ENCODE measurements at regions not wholly inside any gene's neighbourhood (a gene's known extent, or its start where the extent isn't known, plus 50 kb on each side); places are given as distances from the start of the nearest gene placed in this dataset.

DNA sequence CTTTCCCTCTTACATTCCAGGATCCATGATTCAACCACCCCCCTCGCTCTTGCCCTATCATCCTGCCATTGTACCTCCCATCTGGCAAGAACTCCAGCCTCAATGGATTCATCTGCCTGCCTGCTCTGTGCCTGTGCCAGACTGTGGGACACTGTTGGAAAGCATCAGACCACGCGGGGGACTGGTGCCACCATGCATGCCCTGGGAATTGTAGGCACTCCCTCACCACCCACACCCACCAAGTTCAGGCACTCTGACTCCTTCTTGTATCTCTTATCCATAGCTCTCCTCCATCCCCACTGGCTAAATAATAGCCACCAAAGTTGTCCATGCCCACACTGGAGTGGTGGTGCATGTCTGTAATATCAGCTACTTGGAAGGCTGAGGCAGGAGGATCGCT, 143.8 kb downstream of the TPRA1 start:
- no peak for DNase-seq
- intact Hi-C loops (cut with micrococcal nuclease), result no loop called here
- Histone ChIP-seq H3K9ac (ENCODE audit: insufficient read depth, low read length, poor library complexity, severe bottlenecking) (no peak overlapping the region), H3K4me2 (replicated peaks; ENCODE audit: extremely low read depth, low read length, poor library complexity, severe bottlenecking) (no peak overlapping the region), H3K36me3 (replicated peaks in 1 of 2; ENCODE audit: control insufficient read depth in 1 of 2, insufficient read depth in 2 of 2, low read length in 2 of 2) (no peaks in the 10 kb centered on the region), H4K20me1 (ENCODE audit: insufficient read depth, low read length) (no peaks in the 10 kb centered on the region), H2AFZ (ENCODE audit: insufficient read depth, low read depth, low read length, poor library complexity, severe bottlenecking) (no peak overlapping the region), H3K9me3 (replicated peaks in 1 of 2; ENCODE audit: control insufficient read depth in 1 of 2, insufficient read depth in 1 of 2, low read length in 2 of 2) (no peaks in the 10 kb centered on the region), H3K79me2 (ENCODE audit: insufficient read depth, low read length) (no peaks in the 10 kb centered on the region), H3K27ac (ENCODE audit: low read depth in 1 of 2, low read length in 2 of 2) (no peak overlapping the region), H3K4me3 (replicated peaks in 1 of 3; ENCODE audit: low read depth in 2 of 3, low read length in 3 of 3) (no peak overlapping the region), H3K4me1 (ENCODE audit: control insufficient read depth in 1 of 2, insufficient read depth in 2 of 2, low read length in 2 of 2) (no peaks in the 10 kb centered on the region), H3K27me3 (ENCODE audit: control insufficient read depth in 2 of 2, insufficient read depth in 2 of 2, low read length in 2 of 2) (no peaks in the 10 kb centered on the region)
- Mint-ChIP-seq H3K27ac (no peak overlapping the region), H3K9me3 (peaks cover 0 to 3% (median 0%) of the 10 kb centered on the region in 7 donors), H3K4me1 (no peaks in the 10 kb centered on the region), H3K4me3 (no peak overlapping the region), H3K27me3 (ENCODE audit: low read depth in 3 of 3) (peaks cover 6 to 13% (median 10%) of the 10 kb centered on the region in 3 donors), H3K36me3 (no peaks in the 10 kb centered on the region)
- TF ChIP-seq, protein P1, sequence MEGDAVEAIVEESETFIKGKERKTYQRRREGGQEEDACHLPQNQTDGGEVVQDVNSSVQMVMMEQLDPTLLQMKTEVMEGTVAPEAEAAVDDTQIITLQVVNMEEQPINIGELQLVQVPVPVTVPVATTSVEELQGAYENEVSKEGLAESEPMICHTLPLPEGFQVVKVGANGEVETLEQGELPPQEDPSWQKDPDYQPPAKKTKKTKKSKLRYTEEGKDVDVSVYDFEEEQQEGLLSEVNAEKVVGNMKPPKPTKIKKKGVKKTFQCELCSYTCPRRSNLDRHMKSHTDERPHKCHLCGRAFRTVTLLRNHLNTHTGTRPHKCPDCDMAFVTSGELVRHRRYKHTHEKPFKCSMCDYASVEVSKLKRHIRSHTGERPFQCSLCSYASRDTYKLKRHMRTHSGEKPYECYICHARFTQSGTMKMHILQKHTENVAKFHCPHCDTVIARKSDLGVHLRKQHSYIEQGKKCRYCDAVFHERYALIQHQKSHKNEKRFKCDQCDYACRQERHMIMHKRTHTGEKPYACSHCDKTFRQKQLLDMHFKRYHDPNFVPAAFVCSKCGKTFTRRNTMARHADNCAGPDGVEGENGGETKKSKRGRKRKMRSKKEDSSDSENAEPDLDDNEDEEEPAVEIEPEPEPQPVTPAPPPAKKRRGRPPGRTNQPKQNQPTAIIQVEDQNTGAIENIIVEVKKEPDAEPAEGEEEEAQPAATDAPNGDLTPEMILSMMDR (IDR thresholded peaks at IDR 0.05), result no peak
- WGBS (ENCODE audit: insufficient coverage), result 100% methylated on average over 2 of the region's 4 CpGs

DNA sequence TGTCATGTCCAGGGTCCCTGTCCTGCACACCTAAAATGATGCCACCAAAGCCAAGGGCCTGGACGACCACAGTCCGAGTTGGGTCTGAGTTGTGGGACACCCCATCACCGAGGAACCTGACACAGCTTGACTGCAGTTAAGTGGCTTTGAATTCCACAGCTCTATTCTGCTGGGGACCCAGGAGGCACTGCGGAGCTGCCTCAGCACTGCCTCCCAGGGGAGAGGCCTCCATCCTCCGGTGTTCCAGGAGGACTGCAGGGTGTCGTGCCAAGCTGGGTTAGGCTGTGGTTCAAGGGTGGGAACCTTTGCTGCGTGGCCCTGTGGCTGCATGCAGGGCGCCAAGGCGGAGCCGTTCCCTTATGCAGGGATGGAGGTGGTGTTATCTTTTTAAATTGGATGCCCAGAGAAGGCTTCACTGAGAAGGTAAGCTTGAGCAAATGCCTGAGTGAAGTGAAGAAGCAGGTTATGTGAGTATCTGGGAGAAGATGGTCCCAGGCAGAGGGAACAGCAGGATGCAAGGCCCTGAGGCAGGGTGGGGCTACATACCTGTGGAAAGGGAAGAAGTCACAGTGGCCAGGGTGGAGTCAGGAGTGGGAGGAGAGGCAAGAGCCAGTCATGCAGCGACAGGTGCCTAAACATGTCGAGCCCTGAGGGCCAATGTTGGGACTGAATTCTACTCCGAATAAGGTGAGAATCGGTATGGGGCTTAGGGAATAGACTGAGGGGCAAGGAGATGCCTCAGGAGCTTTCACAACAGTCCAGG, 144.8 kb downstream of the TPRA1 start:
- Histone ChIP-seq H4K20me1 (ENCODE audit: insufficient read depth, low read length) (no peaks in the 10 kb centered on the region), H2AFZ (ENCODE audit: insufficient read depth, low read depth, low read length, poor library complexity, severe bottlenecking) (no peak overlapping the region), H3K36me3 (replicated peaks in 1 of 2; ENCODE audit: control insufficient read depth in 1 of 2, insufficient read depth in 2 of 2, low read length in 2 of 2) (no peaks in the 10 kb centered on the region), H3K4me3 (replicated peaks in 1 of 3; ENCODE audit: low read depth in 2 of 3, low read length in 3 of 3) (no peak overlapping the region), H3K27me3 (ENCODE audit: control insufficient read depth in 2 of 2, insufficient read depth in 2 of 2, low read length in 2 of 2) (no peaks in the 10 kb centered on the region), H3K4me2 (replicated peaks; ENCODE audit: extremely low read depth, low read length, poor library complexity, severe bottlenecking) (no peak overlapping the region), H3K4me1 (ENCODE audit: control insufficient read depth in 1 of 2, insufficient read depth in 2 of 2, low read length in 2 of 2) (no peaks in the 10 kb centered on the region), H3K9me3 (replicated peaks in 1 of 2; ENCODE audit: control insufficient read depth in 1 of 2, insufficient read depth in 1 of 2, low read length in 2 of 2) (no peaks in the 10 kb centered on the region), H3K9ac (ENCODE audit: insufficient read depth, low read length, poor library complexity, severe bottlenecking) (no peak overlapping the region), H3K79me2 (ENCODE audit: insufficient read depth, low read length) (no peaks in the 10 kb centered on the region), H3K27ac (ENCODE audit: low read depth in 1 of 2, low read length in 2 of 2) (no peak overlapping the region)
- TF ChIP-seq, protein P1 (IDR thresholded peaks at IDR 0.05), result no peak
- no peaks in the 10 kb centered on the region for H3K4me1 Mint-ChIP-seq
- H3K4me3 Mint-ChIP-seq, result no peak overlapping the region
- intact Hi-C loops (cut with micrococcal nuclease), result no loop called here
- WGBS (ENCODE audit: insufficient coverage), result 93% methylated on average over 14 of the region's 14 CpGs
- no peaks in the 10 kb centered on the region for H3K36me3 Mint-ChIP-seq
- H3K9me3 Mint-ChIP-seq, result peaks cover 0 to 3% (median 0%) of the 10 kb centered on the region in 7 donors
- H3K27me3 Mint-ChIP-seq (ENCODE audit: low read depth in 3 of 3), result peaks cover 6 to 13% (median 10%) of the 10 kb centered on the region in 3 donors
- DNase-seq, result no peak
- no peak overlapping the region for H3K27ac Mint-ChIP-seq
